Esophagus muscularis mucosa (tissue), 4 donors: ENCODE measurements at regions not wholly inside any gene's neighbourhood (a gene's known extent, or its start where the extent isn't known, plus 50 kb on each side); places are given as distances from the start of the nearest gene placed in this dataset.

Source experiments
- EP300 ChIP-seq: sonication (generic); formaldehyde crosslinking; IDR thresholded peaks from one replicate; pipeline ENCODE4 v1.6.1; 2017; ENCODE audit warnings: antibody characterized with exemption
- POLR2A ChIP-seq: fragments of 450-650 bp; IDR thresholded peaks from one replicate; pipeline ENCODE4 v1.6.1; 2017; ENCODE audit warnings: antibody characterized with exemption, moderate library complexity, mild to moderate bottlenecking, low read depth
- TF ChIP-seq, protein P1 (sequence below), 3 experiments: fragments of 200-600 bp in 2 of 3; fragments of 450-650 bp in 1 of 3; sonication (generic) in 2 of 3; IDR thresholded peaks; one replicate each; pipeline ENCODE4 v1.5.1; 2017 to 2019; ENCODE audit warnings: antibody characterized with exemption in 3 of 3, mild to moderate bottlenecking in 2 of 3, moderate library complexity in 1 of 3

DNA sequence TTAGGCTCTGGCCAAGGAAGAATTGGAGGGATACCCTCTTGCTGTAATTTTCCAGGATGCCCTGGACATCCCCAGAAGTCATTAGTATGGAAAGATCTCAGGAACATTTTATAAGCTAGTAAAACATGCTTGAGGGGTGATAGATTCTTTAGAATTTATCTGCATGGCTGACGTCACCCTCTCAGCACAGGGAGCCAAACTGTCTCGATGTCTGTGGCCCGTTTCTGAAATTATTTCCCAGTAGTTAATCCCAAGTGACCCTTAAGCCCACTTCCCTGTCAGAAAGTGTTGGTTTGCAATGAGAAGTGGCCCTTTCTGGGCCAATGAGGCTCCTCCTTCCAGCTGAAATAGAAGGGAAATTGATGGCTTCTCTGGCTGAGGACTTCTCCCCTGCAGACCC, 184.5 kb upstream of the BMPER start:
- TF ChIP-seq, protein P1, sequence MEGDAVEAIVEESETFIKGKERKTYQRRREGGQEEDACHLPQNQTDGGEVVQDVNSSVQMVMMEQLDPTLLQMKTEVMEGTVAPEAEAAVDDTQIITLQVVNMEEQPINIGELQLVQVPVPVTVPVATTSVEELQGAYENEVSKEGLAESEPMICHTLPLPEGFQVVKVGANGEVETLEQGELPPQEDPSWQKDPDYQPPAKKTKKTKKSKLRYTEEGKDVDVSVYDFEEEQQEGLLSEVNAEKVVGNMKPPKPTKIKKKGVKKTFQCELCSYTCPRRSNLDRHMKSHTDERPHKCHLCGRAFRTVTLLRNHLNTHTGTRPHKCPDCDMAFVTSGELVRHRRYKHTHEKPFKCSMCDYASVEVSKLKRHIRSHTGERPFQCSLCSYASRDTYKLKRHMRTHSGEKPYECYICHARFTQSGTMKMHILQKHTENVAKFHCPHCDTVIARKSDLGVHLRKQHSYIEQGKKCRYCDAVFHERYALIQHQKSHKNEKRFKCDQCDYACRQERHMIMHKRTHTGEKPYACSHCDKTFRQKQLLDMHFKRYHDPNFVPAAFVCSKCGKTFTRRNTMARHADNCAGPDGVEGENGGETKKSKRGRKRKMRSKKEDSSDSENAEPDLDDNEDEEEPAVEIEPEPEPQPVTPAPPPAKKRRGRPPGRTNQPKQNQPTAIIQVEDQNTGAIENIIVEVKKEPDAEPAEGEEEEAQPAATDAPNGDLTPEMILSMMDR (IDR thresholded peaks at IDR 0.05): no peak
- TF ChIP-seq POLR2A (no peak), EP300 (no peak)
